HAP-1 (cell line): ENCODE measurements at regions not wholly inside any gene's neighbourhood (a gene's known extent, or its start where the extent isn't known, plus 50 kb on each side); places are given as distances from the start of the nearest gene placed in this dataset.
"Not testable (repeated sequence)": the region's sequence is repeated elsewhere in the genome, so short reads cannot be mapped to it uniquely, and the experiment has no call there.

Experiments
- DNase-seq, 2 experiments: peaks; one replicate each; pipeline ENCODE4 v3.0.0-alpha.2; 2016 to 2020; ENCODE audit warnings: low spot score in 2 of 2
- H3K27me3 ChIP-seq: fragments of 250-450 bp; sonication (Bioruptor Pico); 2 replicates; pipeline ENCODE4 v1.5.1; 2020; ENCODE audit warnings: low read depth, mild to moderate bottlenecking, moderate library complexity
- H3K36me3 ChIP-seq: fragments of 250-450 bp; sonication (Bioruptor Pico); replicated peaks from 2 replicates; pipeline ENCODE4 v1.5.1; 2020; ENCODE audit warnings: mild to moderate bottlenecking
- H3K4me1 ChIP-seq: fragments of 250-450 bp; sonication (Bioruptor Pico); 2 replicates; pipeline ENCODE4 v1.5.1; 2020; ENCODE audit warnings: mild to moderate bottlenecking
- H3K4me3 ChIP-seq: fragments of 250-450 bp; sonication (Bioruptor Pico); 2 replicates; pipeline ENCODE4 v1.5.1; 2020; ENCODE audit warnings: mild to moderate bottlenecking, moderate library complexity
- H3K9me3 ChIP-seq: fragments of 250-450 bp; sonication (Bioruptor Pico); 2 replicates; pipeline ENCODE4 v1.5.1; 2020; ENCODE audit warnings: mild to moderate bottlenecking, moderate library complexity
- in situ Hi-C: fragments of 300-500 bp; cut with MboI; formaldehyde crosslinking; loops from 3 replicates; pipeline ENCODE4 v1.14.3; 2020; ENCODE audit warnings: low sequenced_read_pairs, inconsistent platforms, mixed read lengths

DNA sequence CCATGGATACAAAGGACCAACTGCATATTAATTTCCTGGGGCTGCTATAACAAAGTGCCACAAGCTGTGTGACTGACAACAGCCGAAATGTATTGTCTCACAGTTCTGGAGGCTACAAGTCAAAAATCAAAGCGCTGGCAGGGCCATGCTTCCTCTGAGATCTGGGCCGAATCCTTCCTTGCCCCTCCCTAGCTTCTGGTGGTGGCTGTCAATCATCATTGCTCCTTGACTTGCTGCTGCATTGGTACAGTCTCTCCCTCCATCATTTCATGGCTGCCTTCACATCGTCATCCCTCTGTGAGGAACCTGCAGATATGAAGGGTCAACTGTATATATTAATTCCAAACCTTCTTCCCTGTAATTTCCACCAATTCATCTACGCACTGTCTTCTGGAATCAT, 118.3 kb downstream of the EXOC5 start:
- Histone ChIP-seq H3K27me3 (no peaks in the 10 kb centered on the region), H3K4me3 (no peak overlapping the region), H3K36me3 (no peaks in the 10 kb centered on the region), H3K4me1 (no peaks in the 10 kb centered on the region), H3K9me3 (no peaks in the 10 kb centered on the region)
- DNase-seq = no peak
- in situ Hi-C loops = no loop called here

DNA sequence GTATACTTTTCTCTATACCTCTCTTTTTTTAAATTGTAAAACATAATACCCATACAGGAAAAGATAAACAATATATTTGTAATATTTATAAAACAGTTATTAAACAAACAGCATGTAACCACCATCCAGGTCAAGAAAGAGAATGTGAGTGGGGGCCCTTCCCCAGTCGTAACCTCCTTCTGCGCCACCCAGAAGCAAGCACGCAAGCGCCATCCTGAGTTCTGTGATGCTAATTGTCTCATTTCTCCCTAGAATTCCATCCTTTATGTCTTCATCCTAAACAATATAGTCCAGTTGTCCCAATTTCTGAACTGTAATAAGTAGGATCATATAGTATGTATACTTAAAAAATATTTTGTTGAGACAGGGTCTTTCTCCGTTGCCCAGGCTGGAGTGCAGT, 129.5 kb downstream of the EXOC5 start:
- no peak overlapping the region for H3K4me3 ChIP-seq
- H3K27me3 ChIP-seq = no peaks in the 10 kb centered on the region
- in situ Hi-C loops = no loop called here
- peaks cover 4% of the 10 kb centered on the region; the same call in 1 of the 2 replicates for H3K4me1 ChIP-seq
- no peaks in the 10 kb centered on the region for H3K36me3 ChIP-seq
- H3K9me3 ChIP-seq = 0 out of 2 replicates have a peak, but pooled peaks cover 3% of the 10 kb centered on the region
- DNase-seq = no peak

DNA sequence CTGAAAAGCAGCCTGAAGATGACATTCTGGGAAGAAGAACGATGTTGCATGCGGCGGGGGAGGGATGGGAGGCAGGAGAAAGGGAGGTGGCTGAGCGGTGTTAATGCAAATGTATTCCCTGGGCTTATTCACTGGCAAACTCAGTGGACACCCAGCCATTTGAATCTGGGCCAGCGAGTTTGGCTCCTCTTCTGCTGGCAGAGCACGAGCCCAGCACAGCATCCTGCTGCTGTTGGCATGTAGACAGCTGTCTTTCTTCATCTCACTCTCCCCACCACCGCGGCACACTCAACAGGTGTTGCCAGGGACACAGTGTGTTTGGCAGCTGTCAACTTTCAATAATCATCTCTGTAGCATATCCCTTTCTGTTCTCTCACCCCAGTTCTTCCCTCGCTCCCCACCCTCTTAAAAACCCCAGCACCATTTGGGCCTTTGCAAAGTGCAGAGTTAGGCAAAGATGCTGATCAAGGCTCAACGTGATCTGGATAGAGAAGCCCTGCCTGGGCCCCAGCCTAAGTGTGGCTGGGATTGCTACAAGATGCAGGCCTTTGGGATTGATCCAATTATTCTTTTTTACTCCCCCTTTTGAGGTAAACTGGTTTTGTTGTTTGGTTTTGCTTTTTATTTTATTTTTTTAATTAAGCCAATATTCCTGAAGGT, 131.9 kb downstream of the EXOC5 start:
- no peaks in the 10 kb centered on the region for H3K27me3 ChIP-seq
- H3K9me3 ChIP-seq = 0 out of 2 replicates have a peak, but pooled peaks cover 3% of the 10 kb centered on the region
- no peaks in the 10 kb centered on the region for H3K36me3 ChIP-seq
- in situ Hi-C loops = no loop called here
- H3K4me3 ChIP-seq = no peak overlapping the region
- DNase-seq = no peak
- H3K4me1 ChIP-seq = peaks cover 4% of the 10 kb centered on the region; the same call in 1 of the 2 replicates

DNA sequence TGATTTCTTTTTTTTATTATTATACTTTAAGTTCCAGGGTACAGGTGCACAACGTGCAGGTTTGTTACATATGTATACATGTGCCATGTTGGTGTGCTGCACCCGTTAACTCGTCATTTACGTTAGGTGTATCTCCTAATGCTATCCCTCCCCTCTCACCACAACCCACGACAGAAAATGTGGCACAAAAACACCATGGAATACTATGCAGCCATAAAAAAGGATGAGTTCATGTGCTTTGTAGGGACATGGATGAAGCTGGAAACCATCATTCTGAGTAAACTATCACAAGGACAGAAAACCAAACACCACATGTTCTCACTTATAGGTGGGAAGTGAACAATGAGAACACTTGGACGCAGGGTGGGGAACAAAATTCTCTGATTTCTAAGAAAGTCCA, 140.9 kb downstream of the EXOC5 start:
- H3K36me3 ChIP-seq, in situ Hi-C loops, H3K27me3 ChIP-seq, H3K4me1 ChIP-seq, DNase-seq, H3K4me3 ChIP-seq, H3K9me3 ChIP-seq: not testable (repeated sequence)

DNA sequence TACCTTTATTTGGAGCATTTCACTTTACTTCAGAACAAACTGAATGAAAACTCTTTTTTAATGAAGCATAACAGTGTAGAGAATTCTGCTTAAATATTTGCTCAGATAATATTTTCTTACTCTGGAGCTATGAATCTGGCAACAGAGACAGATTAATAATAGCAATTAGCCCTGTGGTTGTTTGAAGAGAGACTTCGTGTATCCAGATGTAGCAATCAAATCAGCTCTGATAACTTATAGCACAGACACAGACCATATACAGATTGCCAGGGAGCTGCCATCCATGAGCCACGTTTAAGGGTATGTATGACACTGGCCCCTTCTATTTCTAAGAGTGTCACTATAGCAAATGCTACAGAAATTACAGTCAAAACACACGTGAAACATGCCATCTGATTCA, 146.6 kb downstream of the EXOC5 start:
- no peak for DNase-seq
- Histone ChIP-seq H3K36me3 (no peaks in the 10 kb centered on the region), H3K9me3 (no peaks in the 10 kb centered on the region), H3K4me1 (peaks cover 25% of the 10 kb centered on the region), H3K4me3 (no peak overlapping the region), H3K27me3 (no peaks in the 10 kb centered on the region)
- in situ Hi-C loops = no loop called here

DNA sequence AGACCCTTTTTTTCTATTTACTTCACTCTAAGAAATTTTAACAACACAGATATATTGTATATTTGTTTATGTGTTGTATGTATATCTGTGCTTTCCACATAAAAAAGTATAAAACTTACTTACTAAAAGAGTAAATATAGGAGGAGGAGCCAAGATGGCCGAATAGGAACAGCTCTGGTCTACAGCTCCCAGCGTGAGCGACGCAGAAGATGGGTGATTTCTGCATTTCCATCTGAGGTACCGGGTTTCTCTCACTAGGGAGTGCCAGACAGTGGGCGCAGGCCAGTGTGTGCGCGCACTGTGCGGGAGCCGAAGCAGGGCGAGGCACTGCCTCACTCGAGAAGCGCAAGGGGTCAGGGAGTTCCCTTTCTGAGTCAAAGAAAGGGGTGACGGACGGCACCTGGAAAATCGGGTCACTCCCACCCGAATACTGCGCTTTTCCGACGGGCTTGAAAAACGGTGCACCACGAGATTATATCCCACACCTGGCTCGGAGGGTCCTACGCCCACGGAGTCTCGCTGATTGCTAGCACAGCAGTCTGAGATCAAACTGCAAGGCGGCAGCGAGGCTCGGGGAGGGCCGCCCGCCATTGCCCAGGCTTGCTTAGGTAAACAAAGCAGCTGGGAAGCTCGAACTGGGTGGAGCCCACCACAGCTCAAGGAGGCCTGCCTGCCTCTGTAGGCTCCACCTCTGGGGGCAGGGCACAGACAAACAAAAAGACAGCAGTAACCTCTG, 156.5 kb downstream of the EXOC5 start:
- H3K27me3 ChIP-seq, H3K9me3 ChIP-seq, H3K4me3 ChIP-seq, H3K4me1 ChIP-seq, DNase-seq, in situ Hi-C loops, H3K36me3 ChIP-seq: not testable (repeated sequence)

DNA sequence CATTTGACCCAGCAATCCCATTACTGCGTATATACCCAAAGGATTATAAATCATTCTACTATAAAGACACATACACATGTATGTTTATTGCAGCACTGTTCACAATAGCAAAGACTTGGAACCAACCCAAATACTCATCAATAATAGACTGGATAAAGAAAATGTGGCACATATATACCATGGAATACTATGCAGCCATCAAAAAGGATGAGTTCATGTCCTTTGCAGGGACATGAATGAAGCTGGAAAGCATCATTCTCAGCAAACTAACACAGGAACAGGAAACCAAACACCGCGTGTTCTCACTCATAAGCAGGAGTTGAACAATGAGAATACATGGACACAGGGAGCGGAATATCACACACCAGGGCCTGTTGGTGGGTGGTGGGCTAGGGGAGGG, 158.3 kb downstream of the EXOC5 start:
- H3K36me3 ChIP-seq, H3K27me3 ChIP-seq, H3K4me1 ChIP-seq, H3K9me3 ChIP-seq, in situ Hi-C loops, DNase-seq, H3K4me3 ChIP-seq: not testable (repeated sequence)

DNA sequence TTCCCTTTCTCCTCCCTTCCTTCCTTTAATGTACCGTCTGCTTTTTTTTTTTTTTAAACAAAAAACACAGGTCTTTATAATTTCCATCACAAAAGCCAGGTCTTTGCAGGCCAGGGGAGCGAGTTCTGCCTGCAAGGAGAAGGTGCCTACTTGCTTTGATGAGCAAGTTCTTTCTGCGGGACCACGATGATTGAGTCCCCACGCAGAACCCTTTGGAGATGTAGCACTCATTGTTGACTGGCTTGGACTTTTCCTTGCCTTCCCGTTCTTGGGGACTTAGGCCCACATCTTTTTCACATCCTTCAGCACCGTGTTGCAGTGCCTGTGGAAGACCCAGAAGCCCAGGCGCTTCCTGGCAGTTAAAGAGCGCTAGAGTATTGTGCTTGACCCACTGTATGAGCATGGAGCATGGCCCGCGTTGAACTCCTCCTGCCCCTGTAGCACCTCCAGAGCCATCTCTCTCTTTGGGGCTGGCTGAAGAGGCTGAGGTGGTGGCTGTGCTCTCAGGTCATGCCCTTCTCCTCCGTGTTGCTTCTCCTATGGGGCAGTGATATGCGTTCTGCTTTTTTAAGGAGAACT, 177.6 kb downstream of the EXOC5 start:
- Histone ChIP-seq H3K9me3 (no peaks in the 10 kb centered on the region), H3K36me3 (no peaks in the 10 kb centered on the region), H3K4me1 (peaks cover 8% of the 10 kb centered on the region), H3K4me3 (no peak overlapping the region), H3K27me3 (no peaks in the 10 kb centered on the region)
- no peak for DNase-seq
- in situ Hi-C loops = no loop called here

DNA sequence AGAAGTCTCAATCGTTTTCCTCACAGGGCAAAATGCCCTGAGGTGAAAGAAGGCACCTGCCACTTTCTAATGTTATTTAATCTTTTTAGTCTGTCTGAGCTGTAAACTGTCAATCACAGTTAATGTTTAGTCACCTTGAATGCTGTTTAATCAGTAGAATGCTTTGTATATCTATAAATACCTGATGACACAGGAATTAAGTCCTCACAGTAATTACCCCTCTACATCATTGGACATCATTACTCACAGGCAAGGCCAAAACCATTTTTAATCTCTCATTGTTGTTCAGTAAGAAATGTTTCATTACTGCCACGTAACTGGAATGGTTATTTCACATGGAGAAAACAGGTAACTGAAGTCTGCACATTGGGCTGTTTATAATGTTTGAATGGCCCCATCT, 178.8 kb downstream of the EXOC5 start:
- in situ Hi-C loops = no loop called here
- H3K27me3 ChIP-seq = no peaks in the 10 kb centered on the region
- peak; percentile 30 to 74 for DNase-seq
- no peaks in the 10 kb centered on the region for H3K36me3 ChIP-seq
- H3K4me3 ChIP-seq = no peak overlapping the region
- peaks cover 8% of the 10 kb centered on the region for H3K4me1 ChIP-seq
- no peaks in the 10 kb centered on the region for H3K9me3 ChIP-seq

DNA sequence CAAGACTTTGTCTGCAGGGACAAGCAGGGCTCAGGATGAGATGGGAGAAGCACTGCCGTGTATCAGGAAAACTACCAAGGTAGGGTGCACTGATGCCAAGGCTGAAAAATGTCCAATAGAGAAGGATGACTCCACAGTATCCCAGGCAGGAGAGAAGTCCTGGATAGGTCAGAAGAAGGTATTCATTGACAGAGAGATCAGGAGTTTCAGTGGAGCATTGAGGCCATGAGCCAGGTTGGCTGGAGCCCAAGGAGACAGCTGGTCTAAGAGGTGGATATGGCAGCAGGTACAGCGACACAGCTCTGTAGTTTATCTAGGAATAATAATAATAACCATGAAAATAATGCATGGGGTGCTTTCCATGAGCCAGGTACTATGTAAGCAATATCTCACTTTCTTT, 180.9 kb downstream of the EXOC5 start:
- Histone ChIP-seq H3K36me3 (no peaks in the 10 kb centered on the region), H3K4me1 (peaks cover 8% of the 10 kb centered on the region), H3K9me3 (no peaks in the 10 kb centered on the region), H3K27me3 (no peaks in the 10 kb centered on the region), H3K4me3 (no peak overlapping the region)
- in situ Hi-C loops = no loop called here
- DNase-seq = no peak

DNA sequence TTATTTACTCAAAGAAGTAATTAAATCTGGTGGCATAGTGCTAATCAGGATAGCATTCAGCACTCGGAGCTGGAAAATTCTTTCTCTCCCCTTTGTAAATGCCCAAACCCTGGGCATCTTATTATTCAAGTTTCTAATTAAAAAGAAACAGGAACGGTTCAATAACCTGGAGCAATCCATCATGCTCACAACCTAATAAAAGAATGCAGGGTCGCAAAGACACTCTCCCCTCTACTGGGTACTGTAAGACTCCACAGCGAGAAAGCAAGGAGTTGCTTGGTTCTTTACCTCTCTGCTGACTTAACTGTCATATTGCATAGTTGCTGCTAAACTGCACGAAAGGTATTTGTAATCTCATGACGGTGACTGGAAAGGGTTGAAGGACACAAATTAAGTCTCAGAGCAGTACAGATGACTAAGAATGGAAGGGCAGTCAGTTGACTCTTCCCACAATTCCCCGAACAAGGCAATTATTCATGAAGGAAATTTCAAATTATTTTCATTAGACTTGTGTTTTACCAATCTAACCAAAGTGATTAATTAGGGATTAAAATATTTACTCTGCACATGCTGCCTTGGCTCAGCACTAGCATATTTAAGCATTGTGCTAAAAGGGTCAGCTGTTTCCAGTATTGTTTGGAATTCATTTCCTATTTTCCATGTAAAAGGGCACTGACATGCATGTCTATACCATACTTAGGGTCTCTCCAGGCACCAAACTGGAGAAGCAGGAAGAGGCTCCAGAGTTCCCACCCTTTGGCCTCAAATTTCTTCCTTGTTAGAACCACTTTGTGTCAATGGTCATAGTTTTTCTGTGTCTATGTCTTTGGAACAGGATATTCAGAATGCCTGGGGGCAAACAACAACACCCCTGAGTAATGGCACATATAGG, 182.2 kb downstream of the EXOC5 start:
- DNase-seq = no peak
- Histone ChIP-seq H3K9me3 (no peaks in the 10 kb centered on the region), H3K4me1 (peaks cover 8% of the 10 kb centered on the region), H3K4me3 (no peak overlapping the region), H3K36me3 (no peaks in the 10 kb centered on the region), H3K27me3 (no peaks in the 10 kb centered on the region)
- in situ Hi-C loops = no loop called here

DNA sequence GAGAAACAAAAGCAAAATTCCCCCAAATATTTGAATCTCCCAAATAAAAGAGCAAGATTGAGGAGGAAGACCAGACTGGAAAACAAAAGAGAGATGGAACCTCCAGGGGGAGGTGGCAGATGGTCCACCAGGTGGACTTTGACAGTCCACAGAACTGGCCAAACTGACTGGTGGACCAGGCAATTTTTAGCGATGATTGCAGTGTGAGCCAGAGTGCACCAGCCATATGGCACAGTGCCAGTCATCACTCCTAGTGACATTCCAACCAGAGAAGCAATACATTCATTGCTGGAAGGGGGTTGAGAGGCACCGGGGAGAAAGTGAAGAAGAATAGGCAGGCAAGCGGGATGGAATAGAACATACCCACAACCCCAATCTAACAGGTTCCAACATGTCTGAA, 182.9 kb downstream of the EXOC5 start:
- no peak for DNase-seq
- Histone ChIP-seq H3K36me3 (no peaks in the 10 kb centered on the region), H3K4me1 (peaks cover 14% of the 10 kb centered on the region), H3K9me3 (no peaks in the 10 kb centered on the region), H3K27me3 (no peaks in the 10 kb centered on the region), H3K4me3 (no peak overlapping the region)
- in situ Hi-C loops = no loop called here

DNA sequence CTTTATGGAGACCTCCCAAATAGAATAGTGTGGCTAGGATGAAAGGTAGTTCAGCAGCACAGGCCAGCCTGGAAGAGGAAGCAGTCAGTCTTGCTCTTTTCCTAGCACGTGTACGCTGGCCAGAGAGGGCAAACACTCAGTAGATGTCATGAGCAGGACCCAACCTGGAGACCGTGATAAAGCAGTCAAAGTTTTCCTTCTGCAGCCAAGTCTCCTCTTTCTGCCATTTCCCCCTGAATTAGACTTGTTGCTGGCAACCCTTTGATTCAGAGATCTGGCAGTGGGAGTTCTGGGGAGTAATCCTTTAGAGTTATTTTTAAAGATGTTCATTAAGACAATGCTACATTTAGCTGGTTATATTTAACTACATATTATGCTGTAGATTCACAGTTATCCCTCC, 183.7 kb downstream of the EXOC5 start:
- H3K27me3 ChIP-seq = no peaks in the 10 kb centered on the region
- H3K36me3 ChIP-seq = no peaks in the 10 kb centered on the region
- in situ Hi-C loops = no loop called here
- H3K4me1 ChIP-seq = peaks cover 16% of the 10 kb centered on the region
- DNase-seq = no peak
- no peaks in the 10 kb centered on the region for H3K9me3 ChIP-seq
- H3K4me3 ChIP-seq = no peak overlapping the region
